ENCODE measurements at regions not wholly inside any gene's neighbourhood (a gene's known extent, or its start where the extent isn't known, plus 50 kb on each side); places are given as distances from the start of the nearest gene placed in this dataset.

DNA sequence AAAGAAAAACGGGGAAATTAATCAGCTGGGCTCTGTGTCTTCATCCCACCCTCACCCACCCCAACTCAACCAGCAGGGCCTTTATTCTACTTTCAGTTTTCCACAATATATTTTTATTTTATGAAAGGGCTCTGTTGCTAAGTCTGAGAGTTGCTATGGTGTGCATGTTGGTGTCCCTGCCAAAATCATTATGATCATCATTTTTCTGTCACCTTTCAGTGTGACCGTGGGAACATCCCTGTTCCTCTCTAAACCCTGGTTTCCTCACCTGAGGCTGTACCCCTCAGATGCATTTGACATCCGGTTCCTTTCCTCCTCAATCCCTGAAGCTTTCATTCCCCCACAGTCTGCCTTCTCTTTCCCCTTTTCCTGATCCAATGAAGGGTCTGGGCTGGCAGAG is 180.5 kb downstream of the ZFP36L2 start:
- Histone ChIP-seq H2AFZ (ENCODE audit: low read depth, low read length) (no peak overlapping the region), H3K9me3 (ENCODE audit: low read length) (no peaks in the 10 kb centered on the region), H3K4me1 (ENCODE audit: insufficient read depth, low read length) (peaks cover 30% of the 10 kb centered on the region), H3K4me3 (ENCODE audit: low read length) (no peak overlapping the region), H3K36me3 (ENCODE audit: insufficient read depth, low read length) (no peaks in the 10 kb centered on the region), H3K27me3 (ENCODE audit: insufficient read depth, low read length) (no peaks in the 10 kb centered on the region)

DNA sequence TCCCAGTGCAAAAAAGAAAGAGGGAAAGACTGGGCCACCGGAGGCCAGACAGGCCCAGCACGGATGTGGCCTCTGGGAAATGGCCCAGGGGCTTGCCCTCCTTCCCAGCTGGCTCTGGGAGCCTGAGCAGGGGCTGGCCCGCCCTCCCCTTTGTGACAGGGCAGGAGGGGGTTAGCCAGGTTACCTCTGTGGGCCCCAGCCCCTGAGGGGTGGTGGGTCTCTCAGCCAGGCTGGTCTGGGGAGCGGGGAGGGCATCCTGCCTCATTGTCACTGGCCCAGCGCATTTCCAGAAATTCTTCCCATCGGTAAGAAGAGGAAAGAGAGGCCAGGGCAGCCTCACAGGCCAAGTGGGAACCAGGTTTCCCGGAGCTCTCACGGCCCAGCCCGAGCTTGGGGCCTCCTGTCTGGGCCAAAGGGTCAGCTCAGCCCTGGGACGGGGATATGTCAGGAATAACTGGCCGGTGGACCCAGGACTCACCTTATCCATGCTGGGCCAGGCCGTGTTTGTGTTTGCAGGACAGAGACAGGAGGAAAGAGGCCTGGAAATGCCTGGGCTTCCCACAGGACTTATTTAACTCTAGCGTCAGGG is 182.2 kb downstream of the ZFP36L2 start:
- H2AFZ ChIP-seq (ENCODE audit: low read depth, low read length) = no peak overlapping the region
- H3K27me3 ChIP-seq (ENCODE audit: insufficient read depth, low read length) = no peaks in the 10 kb centered on the region
- H3K4me3 ChIP-seq (ENCODE audit: low read length) = no peak overlapping the region
- no peaks in the 10 kb centered on the region for H3K36me3 ChIP-seq (ENCODE audit: insufficient read depth, low read length)
- no peaks in the 10 kb centered on the region for H3K9me3 ChIP-seq (ENCODE audit: low read length)
- peaks cover 30% of the 10 kb centered on the region for H3K4me1 ChIP-seq (ENCODE audit: insufficient read depth, low read length)

DNA sequence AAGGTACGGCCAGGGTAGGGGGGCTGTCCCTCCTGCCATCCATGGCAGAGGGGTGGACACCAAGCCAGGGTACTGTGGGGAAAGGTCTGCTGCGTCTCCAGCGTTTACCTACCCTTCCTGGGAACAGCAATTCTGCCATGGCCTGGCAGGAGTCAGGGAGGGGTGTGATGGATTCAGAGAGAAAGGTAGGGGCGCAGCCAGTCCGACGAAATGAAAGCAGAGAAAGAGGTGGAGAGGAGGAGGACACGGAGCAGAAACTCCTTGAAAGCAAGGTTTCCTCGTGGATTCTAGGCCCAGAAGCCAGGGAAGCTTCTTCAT is 182.9 kb downstream of the ZFP36L2 start:
- Histone ChIP-seq H3K36me3 (ENCODE audit: insufficient read depth, low read length) (no peaks in the 10 kb centered on the region), H3K4me1 (ENCODE audit: insufficient read depth, low read length) (peaks cover 30% of the 10 kb centered on the region), H3K27me3 (ENCODE audit: insufficient read depth, low read length) (no peaks in the 10 kb centered on the region), H3K9me3 (ENCODE audit: low read length) (no peaks in the 10 kb centered on the region), H2AFZ (ENCODE audit: low read depth, low read length) (no peak overlapping the region), H3K4me3 (ENCODE audit: low read length) (no peak overlapping the region)

DNA sequence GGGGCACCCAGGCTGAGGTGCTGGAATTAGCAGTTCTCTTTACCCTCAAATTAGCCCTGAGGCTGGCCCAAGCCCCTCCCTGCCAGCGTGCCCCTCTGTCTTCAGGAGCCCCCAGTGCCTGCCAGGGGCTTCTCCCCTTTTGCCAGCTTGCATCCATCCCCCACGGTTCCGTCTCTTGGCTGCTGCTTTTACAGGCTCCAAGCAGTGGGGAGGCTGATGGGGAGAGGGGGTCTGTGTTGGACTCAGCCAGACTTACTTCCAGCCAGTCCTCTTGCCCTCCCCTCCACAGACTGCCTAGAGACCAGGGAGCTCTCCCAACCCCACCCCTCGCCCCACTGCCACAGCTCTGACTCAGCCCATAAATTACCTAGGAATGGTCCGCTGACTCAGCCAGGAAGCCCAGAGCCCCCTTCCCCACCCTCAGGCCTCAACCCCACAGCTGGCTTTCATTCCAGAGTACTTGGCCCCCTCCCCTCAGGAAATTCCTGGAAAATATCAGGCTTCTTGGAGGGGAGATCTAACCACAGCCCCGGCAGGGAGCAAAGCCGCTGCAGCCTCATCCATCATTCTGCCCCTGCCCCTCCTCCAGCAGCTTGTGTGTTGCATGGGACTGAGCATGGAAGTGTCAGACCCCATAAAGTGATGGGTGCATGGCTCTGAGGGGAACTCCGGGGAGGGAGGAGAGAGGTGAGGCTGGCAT is 184.6 kb downstream of the ZFP36L2 start:
- H3K36me3 ChIP-seq (ENCODE audit: insufficient read depth, low read length) = no peaks in the 10 kb centered on the region
- H3K4me3 ChIP-seq (ENCODE audit: low read length) = no peak overlapping the region
- H3K4me1 ChIP-seq (ENCODE audit: insufficient read depth, low read length) = peaks cover 29% of the 10 kb centered on the region
- no peaks in the 10 kb centered on the region for H3K9me3 ChIP-seq (ENCODE audit: low read length)
- no peaks in the 10 kb centered on the region for H3K27me3 ChIP-seq (ENCODE audit: insufficient read depth, low read length)
- H2AFZ ChIP-seq (ENCODE audit: low read depth, low read length) = peak overlapping the region; percentile 18

DNA sequence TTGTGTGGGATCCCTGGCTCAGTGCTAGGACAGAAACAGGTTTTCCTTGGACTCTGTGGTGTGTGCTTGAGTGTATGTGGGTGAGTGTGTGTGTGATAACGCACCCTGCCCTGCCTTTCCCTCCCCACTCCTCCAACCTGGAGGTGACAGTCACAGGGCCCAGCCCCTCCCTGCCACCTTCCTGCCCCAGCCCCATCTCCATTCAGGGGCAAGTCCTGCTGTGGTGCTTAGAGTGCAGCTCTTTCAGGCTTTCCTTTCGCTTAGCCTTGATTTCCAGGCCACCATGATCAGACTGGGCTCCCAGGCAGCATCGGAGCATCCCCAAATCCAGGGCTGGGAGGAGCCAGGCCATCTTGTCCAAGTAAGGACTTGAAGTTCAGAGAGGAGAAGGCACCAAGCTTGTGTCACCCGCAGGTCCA is 185.2 kb downstream of the ZFP36L2 start:
- Histone ChIP-seq H3K27me3 (ENCODE audit: insufficient read depth, low read length) (no peaks in the 10 kb centered on the region), H3K36me3 (ENCODE audit: insufficient read depth, low read length) (no peaks in the 10 kb centered on the region), H2AFZ (ENCODE audit: low read depth, low read length) (peak overlapping the region; percentile 0), H3K9me3 (ENCODE audit: low read length) (no peaks in the 10 kb centered on the region), H3K4me1 (ENCODE audit: insufficient read depth, low read length) (peaks cover 23% of the 10 kb centered on the region), H3K4me3 (ENCODE audit: low read length) (no peak overlapping the region)

DNA sequence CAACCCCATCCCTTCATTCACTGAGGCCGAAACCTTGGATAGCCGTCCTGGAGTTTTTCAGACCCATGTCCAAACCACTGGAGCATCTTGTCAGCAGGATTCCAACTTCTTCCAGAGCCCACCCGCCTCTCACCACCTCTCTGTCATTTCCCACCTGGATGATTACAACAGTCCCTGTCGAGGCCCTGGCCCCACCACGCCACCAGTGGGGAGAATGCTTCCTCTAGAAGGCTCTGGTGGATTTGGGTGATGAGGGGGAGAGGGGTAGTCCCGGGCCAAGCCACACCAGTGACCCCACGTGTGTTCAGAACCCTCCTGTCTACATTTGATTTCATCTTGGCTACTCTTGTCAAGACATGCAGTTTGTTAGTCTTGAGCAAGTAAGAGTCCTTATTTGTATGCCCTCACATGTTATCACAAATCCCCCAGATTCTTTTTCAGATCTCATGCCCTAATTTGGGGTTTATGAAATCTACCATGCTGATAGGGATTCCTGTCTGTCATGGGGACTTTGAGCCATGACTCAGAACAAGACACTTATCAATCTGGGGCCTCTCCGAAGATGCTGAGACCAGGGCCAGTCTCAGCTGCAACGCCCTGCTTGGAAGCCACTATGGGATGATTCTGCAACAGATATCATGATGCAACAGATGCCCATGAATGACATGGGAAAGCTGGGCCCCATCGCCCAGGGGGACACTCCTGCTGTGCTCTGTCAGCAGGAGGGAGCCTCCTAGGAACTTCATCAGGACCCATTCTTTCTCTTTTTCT is 186.1 kb downstream of the ZFP36L2 start:
- Histone ChIP-seq H3K4me1 (ENCODE audit: insufficient read depth, low read length) (peaks cover 21% of the 10 kb centered on the region), H3K9me3 (ENCODE audit: low read length) (no peaks in the 10 kb centered on the region)

DNA sequence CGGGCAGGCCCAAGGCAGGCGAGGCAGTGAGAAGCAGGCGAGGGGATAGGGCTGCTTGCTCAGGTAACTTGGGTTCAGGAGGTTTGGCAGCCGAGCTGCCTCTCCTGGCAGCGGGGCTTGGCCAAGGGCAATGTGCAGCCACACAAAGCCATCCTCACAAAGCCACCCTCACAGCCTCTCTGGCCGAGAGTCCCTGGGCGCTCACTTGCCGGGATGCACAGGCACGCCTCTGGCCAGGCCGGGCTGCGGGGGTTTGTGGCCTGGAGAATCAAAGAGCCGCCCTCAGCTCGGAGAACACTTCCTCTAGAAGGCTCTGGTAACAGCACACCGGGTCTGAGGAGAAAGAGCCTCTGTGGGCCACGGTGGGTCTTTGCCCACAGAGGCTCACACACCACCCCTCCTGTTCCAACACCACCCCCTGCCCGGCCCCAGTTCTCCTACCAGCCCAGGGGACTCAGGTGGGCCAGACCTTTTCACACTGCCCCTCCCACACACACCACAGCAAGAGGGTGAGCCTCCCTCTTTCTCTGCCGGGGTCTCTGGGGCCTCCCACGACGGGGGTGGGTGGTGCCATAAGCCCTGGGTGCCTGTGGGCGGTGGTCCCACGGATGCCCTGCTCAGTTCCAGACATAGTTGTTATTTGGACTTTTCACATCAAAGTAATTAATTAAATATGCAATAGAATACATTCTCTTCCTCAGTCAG is 186.9 kb downstream of the ZFP36L2 start:
- H3K4me1 ChIP-seq (ENCODE audit: insufficient read depth, low read length) = peaks cover 21% of the 10 kb centered on the region
- no peaks in the 10 kb centered on the region for H3K36me3 ChIP-seq (ENCODE audit: insufficient read depth, low read length)
- no peaks in the 10 kb centered on the region for H3K9me3 ChIP-seq (ENCODE audit: low read length)
- no peak overlapping the region for H3K4me3 ChIP-seq (ENCODE audit: low read length)
- no peak overlapping the region for H2AFZ ChIP-seq (ENCODE audit: low read depth, low read length)
- H3K27me3 ChIP-seq (ENCODE audit: insufficient read depth, low read length) = no peaks in the 10 kb centered on the region

More for the DNA sequence above, 186.1 kb downstream of the ZFP36L2 start:
- H3K4me3 ChIP-seq (ENCODE audit: low read length) = no peak overlapping the region
- H2AFZ ChIP-seq (ENCODE audit: low read depth, low read length) = no peak overlapping the region
- no peaks in the 10 kb centered on the region for H3K36me3 ChIP-seq (ENCODE audit: insufficient read depth, low read length)
- no peaks in the 10 kb centered on the region for H3K27me3 ChIP-seq (ENCODE audit: insufficient read depth, low read length)

DNA sequence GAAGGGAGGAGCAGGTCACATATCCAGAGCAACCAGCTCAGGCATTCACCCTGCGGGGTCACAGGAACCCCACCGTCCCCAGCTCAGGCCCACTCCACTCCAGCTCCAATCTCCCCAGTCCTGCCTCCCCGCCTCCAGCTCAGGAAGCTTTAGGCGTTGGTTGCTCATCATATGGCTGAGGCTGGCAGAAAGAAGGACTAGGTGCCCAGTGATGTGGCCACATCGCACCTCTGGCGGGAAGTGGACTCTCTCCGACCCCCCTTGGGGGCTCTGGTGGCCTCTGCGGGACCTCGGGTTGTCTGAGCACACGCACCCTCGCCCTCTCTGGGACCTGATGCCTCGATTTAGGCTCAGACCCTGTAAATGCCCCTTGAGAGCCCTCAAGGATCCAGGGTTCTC is 187.7 kb downstream of the ZFP36L2 start:
- H3K36me3 ChIP-seq (ENCODE audit: insufficient read depth, low read length) = no peaks in the 10 kb centered on the region
- H3K9me3 ChIP-seq (ENCODE audit: low read length) = no peaks in the 10 kb centered on the region
- H3K4me1 ChIP-seq (ENCODE audit: insufficient read depth, low read length) = peaks cover 15% of the 10 kb centered on the region
- no peak overlapping the region for H2AFZ ChIP-seq (ENCODE audit: low read depth, low read length)
- H3K27me3 ChIP-seq (ENCODE audit: insufficient read depth, low read length) = no peaks in the 10 kb centered on the region
- H3K4me3 ChIP-seq (ENCODE audit: low read length) = no peak overlapping the region

DNA sequence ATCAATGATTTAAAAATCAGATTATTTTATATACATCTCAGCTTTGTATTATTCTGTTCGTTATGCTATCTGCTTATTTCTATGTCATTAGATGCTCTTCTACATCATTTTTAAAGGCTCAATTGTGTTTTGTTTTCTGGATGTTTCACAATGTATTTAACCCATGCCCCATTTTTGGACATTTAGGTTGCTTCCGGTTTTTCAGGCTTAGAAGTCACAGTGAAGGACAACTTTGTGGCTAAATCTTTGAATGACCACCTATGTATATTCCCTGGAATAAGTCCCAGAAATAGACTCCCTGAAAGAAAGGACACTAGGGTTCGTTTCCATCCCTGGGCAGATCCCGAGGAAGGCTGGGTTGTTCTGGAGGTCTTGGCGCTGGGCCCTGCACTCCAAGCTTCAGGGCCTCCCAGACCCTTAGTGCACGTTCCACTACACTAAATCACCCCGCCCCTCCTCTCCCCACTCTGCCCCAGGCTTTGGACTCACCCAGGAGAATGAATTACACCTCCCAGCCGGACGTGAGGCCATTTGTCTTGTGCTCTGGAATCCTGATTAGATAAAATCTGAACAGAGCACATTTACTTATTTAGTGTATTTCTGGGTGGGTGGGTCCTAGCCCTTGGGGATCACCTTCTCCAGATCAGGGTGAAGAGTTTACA is 188.2 kb downstream of the ZFP36L2 start:
- peaks cover 13% of the 10 kb centered on the region for H3K4me1 ChIP-seq (ENCODE audit: insufficient read depth, low read length)
- no peaks in the 10 kb centered on the region for H3K27me3 ChIP-seq (ENCODE audit: insufficient read depth, low read length)
- no peak overlapping the region for H3K4me3 ChIP-seq (ENCODE audit: low read length)
- H3K36me3 ChIP-seq (ENCODE audit: insufficient read depth, low read length) = no peaks in the 10 kb centered on the region
- H3K9me3 ChIP-seq (ENCODE audit: low read length) = no peaks in the 10 kb centered on the region
- H2AFZ ChIP-seq (ENCODE audit: low read depth, low read length) = no peak overlapping the region

DNA sequence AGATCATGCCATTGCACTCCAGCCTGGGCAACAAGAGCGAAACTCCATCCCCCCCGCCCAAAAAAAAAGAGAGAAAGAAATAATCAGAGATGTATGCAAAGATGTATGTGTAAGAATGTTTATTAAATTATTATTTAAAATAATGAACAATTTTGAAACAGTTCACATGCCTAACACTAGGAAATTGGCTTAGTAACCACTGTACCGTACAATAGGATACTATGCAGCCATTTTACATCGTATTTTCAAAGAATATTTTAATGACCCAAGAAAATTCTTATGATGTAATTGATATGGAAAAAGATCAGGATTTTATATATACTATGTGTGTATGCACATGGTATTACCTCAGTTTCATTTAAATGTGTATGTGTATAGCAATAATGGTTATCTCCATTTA is 190.5 kb downstream of the ZFP36L2 start:
- Histone ChIP-seq H3K36me3 (ENCODE audit: insufficient read depth, low read length) (no peaks in the 10 kb centered on the region), H3K4me1 (ENCODE audit: insufficient read depth, low read length) (no peaks in the 10 kb centered on the region), H3K4me3 (ENCODE audit: low read length) (no peak overlapping the region), H3K27me3 (ENCODE audit: insufficient read depth, low read length) (no peaks in the 10 kb centered on the region), H3K9me3 (ENCODE audit: low read length) (peaks cover 4% of the 10 kb centered on the region), H2AFZ (ENCODE audit: low read depth, low read length) (no peak overlapping the region)

DNA sequence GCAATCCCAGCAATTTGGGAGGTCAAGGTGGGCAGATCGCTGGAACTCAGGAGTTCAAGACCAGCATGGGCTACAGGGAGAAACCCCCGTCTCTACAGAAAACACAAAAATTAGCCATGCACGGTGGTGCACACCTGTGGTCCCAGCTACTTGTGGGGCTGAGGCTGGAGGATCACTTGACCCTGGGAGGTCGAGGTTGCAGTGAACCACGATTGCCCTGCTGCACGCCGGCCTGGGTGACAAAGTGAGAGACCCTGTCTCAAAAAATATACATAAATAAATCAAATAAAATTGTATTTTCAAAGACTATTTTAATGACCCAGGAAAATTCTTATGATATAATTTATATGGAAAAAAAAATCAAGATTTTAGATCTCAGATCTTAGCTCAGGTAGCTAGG is 191.5 kb downstream of the ZFP36L2 start:
- Histone ChIP-seq H3K4me3 (ENCODE audit: low read length) (no peak overlapping the region), H2AFZ (ENCODE audit: low read depth, low read length) (no peak overlapping the region), H3K27me3 (ENCODE audit: insufficient read depth, low read length) (no peaks in the 10 kb centered on the region), H3K9me3 (ENCODE audit: low read length) (peaks cover 4% of the 10 kb centered on the region), H3K4me1 (ENCODE audit: insufficient read depth, low read length) (no peaks in the 10 kb centered on the region), H3K36me3 (ENCODE audit: insufficient read depth, low read length) (no peaks in the 10 kb centered on the region)

DNA sequence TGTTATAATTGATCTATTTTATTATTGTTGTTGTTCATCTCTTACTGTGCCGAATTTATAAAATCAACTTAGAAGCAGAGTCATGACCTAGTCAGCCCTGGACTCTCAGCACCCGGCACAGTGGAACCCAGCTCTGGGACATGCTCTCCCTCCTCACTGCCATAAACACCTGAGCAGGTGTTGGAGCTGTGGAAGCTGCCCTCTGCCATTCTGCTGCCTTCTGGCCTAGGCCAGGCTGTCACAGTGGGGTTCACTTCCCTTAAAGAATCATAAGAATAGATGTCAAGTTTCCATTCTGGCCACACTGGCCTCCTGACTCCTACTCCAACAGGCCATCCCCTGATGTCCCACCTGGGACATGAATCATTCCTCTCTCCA is 192.2 kb downstream of the ZFP36L2 start:
- Histone ChIP-seq H3K4me1 (ENCODE audit: insufficient read depth, low read length) (no peaks in the 10 kb centered on the region), H3K27me3 (ENCODE audit: insufficient read depth, low read length) (no peaks in the 10 kb centered on the region), H3K36me3 (ENCODE audit: insufficient read depth, low read length) (no peaks in the 10 kb centered on the region), H3K9me3 (ENCODE audit: low read length) (peaks cover 4% of the 10 kb centered on the region), H3K4me3 (ENCODE audit: low read length) (no peak overlapping the region), H2AFZ (ENCODE audit: low read depth, low read length) (no peak overlapping the region)
